Mesodermal cell (in vitro differentiated cells): ENCODE measurements at regions not wholly inside any gene's neighbourhood (a gene's known extent, or its start where the extent isn't known, plus 50 kb on each side); places are given as distances from the start of the nearest gene placed in this dataset.
A peak's percentile ranks its signal among the peaks of the same experiment; 100 is the strongest.

Experiments used
- H3K27ac ChIP-seq: 2 replicates; pipeline ENCODE4 v1.7.0; 2013; ENCODE audit warnings: mild to moderate bottlenecking, low read depth, low read length, moderate library complexity; ENCODE audit not compliant: severe bottlenecking
- H3K36me3 ChIP-seq: 2 replicates; pipeline ENCODE4 v1.7.1; 2013; ENCODE audit warnings: mild to moderate bottlenecking, low read length, moderate library complexity; ENCODE audit not compliant: control insufficient read depth, insufficient read depth
- H3K4me1 ChIP-seq: one replicate; pipeline ENCODE4 v1.7.1; 2013; ENCODE audit warnings: mild to moderate bottlenecking, low read length; ENCODE audit not compliant: insufficient read depth, control insufficient read depth, poor library complexity, severe bottlenecking
- H3K4me3 ChIP-seq: 2 replicates; pipeline ENCODE4 v1.7.0; 2013; ENCODE audit warnings: low read length, control low read depth, mild to moderate bottlenecking; ENCODE audit not compliant: insufficient read depth, poor library complexity, severe bottlenecking; ENCODE audit errors: extremely low read depth
- H3K9me3 ChIP-seq: 2 replicates; pipeline ENCODE4 v1.7.1; 2013; ENCODE audit warnings: mild to moderate bottlenecking, low read length, moderate library complexity; ENCODE audit not compliant: control insufficient read depth
- WGBS, 2 experiments: methylation state at CpG; one replicate each; pipeline ENCODE4 v1.1.5; 2013; ENCODE audit warnings: missing lambda C conversion rate in 2 of 2; ENCODE audit not compliant: insufficient coverage in 2 of 2; 5-methylcytosine and 5-hydroxymethylcytosine counted together

DNA sequence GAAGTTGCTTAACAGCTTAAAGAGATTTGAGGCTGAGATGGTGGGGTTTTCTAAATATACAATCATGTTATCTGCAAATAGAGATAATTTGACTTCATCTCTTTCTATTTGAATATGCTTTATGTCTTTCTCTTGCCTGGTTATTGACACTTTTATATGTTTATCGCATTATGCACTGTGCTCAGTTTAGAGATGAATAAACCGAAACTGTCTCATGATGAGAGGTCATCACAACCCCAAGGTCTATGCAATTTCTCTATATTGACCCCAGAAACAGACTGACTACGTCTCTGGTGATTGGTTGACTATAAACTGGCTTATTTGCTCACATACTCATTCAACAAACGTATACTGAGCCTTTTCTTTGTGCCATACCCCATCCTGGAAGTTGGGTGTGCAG, 117.9 kb upstream of the NRIP1 start:
- no peaks in the 10 kb centered on the region for H3K4me1 ChIP-seq
- WGBS, 2 experiments: 93 to 95% methylated on average over 3 of the region's 4 CpGs
- H3K9me3 ChIP-seq: no peaks in the 10 kb centered on the region
- H3K27ac ChIP-seq: no peak overlapping the region
- H3K4me3 ChIP-seq: no peak overlapping the region
- no peaks in the 10 kb centered on the region for H3K36me3 ChIP-seq

DNA sequence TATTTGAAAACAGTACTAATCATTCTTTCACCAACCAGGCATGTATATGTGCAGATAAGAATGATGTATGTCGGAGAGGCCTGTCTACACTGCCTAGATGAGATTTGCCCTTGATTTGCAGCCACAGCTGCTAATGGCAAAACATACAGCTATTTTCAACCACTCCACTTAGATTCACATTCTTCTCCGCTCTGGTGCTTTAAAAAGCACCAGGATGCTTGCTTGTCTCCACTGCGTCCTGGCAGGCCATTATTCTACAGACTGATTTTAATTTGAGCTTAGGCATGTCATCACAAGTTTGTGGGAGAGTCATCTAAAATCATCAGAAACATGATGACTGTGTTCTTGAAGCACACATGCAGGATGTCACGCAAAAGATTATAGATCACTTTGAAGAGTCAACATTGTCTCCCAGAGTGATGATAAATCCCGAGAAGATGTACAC, 119.0 kb upstream of the NRIP1 start:
- WGBS, 2 experiments: 89 to 97% methylated on average over 1 to 3 of the region's 5 CpGs
- H3K36me3 ChIP-seq: no peaks in the 10 kb centered on the region

DNA sequence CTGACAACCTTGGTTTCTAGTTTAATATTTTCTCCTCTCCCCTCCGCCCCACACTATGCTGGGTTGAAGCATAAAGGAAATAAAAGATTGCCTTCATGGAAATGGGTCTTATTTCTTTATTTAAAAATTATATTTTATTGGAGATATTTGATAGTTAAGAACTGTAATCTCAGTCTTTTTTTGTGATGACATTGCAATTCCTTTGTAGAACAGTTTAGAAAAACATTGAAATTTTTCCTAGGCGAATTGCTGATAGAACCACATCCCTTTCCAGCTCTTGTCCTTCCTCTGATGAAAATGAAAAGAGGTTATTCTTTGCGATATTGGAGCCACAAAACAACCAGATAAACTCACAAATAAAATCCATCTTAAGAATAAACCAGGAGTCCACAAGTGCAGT, 125.6 kb upstream of the NRIP1 start:
- Histone ChIP-seq H3K9me3 (no peaks in the 10 kb centered on the region), H3K4me1 (no peaks in the 10 kb centered on the region), H3K36me3 (no peaks in the 10 kb centered on the region), H3K27ac (no peak overlapping the region), H3K4me3 (no peak overlapping the region)
- WGBS, 2 experiments: no CpG with 5 or more reads among the region's 3 CpGs

More for the DNA sequence above, 119.0 kb upstream of the NRIP1 start:
- no peaks in the 10 kb centered on the region for H3K9me3 ChIP-seq
- no peak overlapping the region for H3K4me3 ChIP-seq
- H3K27ac ChIP-seq: no peak overlapping the region
- H3K4me1 ChIP-seq: no peaks in the 10 kb centered on the region

DNA sequence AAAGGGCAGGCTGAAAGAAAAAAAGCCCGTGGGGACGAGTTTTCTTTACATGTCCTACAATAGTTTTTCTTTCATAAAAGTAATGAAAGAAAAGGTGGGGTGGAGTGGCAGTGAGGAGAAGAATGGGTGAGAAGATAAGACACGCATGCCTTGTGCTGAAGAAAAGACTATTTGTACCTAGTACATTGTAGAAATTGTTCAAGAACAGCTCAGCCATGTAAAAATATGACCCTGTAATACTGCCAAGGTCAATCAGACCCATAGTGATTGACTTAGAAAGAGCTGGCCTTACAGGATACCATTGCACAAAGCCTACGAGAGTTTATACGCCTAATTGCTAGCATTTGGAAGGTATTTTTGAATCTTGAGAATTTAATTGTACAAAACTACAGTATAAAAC, 126.0 kb upstream of the NRIP1 start:
- 100% methylated on average over 1 of the region's 5 CpGs for WGBS, 2 experiments

DNA sequence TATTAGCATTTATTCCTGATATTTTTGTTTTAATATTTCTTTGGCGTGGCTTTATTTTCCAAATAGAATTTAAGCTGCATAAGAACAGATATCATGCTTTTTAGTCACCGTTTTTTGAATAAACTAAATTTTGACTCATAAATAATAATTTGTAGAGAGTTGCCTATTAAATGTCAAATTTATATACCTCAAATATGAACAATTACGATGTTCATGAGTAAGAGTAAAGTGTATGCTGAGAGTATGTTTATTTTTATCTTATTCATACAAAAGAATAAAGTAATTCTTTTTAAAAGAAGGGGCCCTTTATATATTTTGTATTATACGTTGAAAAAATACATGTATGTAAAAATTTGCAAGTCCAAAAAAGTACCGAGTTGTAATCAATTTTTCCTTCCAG, 126.5 kb upstream of the NRIP1 start:
- no peaks in the 10 kb centered on the region for H3K9me3 ChIP-seq
- no peak overlapping the region for H3K27ac ChIP-seq
- H3K4me1 ChIP-seq: no peaks in the 10 kb centered on the region
- H3K36me3 ChIP-seq: no peaks in the 10 kb centered on the region
- WGBS, 2 experiments: no CpG with 5 or more reads among the region's 5 CpGs
- H3K4me3 ChIP-seq: no peak overlapping the region

More for the DNA sequence above, 126.0 kb upstream of the NRIP1 start:
- Histone ChIP-seq H3K4me3 (no peak overlapping the region), H3K4me1 (no peaks in the 10 kb centered on the region), H3K27ac (no peak overlapping the region), H3K9me3 (no peaks in the 10 kb centered on the region), H3K36me3 (no peaks in the 10 kb centered on the region)

DNA sequence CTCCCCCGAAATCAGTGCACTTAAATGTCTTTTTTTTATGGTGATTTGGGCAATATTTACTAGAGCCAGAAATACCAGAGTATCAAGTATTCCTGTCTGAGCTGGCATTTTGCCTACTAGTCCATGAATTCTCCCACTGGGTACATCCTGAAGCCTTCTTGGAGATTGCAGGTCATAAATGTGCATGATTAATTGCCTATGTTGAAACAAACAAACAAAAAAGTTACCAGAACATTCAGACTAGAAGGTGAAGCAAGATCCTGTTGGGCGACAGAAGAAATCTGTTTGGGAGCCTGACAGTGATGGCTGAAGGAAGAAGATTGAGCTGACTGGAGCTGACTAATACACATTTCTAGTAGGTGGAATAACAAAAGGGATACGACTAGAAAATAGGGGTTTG, 127.4 kb upstream of the NRIP1 start:
- no peaks in the 10 kb centered on the region for H3K4me1 ChIP-seq
- no peak overlapping the region for H3K4me3 ChIP-seq
- no peaks in the 10 kb centered on the region for H3K36me3 ChIP-seq
- no peak overlapping the region for H3K27ac ChIP-seq
- H3K9me3 ChIP-seq: no peaks in the 10 kb centered on the region
- WGBS, 2 experiments: 100% methylated on average over 1 of the region's 3 CpGs; no CpG with 5 or more reads in 1 of the 2 experiments

DNA sequence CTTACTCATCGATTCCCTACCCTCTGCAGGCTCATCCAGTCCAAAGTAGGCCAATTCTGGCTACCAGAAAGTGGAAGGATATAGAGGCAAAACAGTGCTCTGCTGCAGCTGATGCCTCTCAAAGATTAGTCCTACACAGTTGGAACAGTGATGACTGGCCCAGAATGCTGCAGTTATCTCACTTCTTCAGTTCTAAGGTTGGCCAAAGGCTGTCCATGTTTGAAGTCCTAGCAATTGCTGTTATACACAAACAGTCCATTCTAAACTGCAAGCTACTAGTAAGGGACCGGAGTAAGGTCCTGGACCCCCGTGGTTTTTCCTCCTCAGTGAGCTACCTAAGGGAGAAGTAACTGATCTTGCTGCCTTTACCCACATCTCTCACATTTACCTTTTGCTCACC, 129.1 kb upstream of the NRIP1 start:
- 87 to 90% methylated on average over 3 of the region's 3 CpGs for WGBS, 2 experiments
- Histone ChIP-seq H3K27ac (no peak overlapping the region), H3K36me3 (no peaks in the 10 kb centered on the region), H3K9me3 (no peaks in the 10 kb centered on the region), H3K4me3 (no peak overlapping the region), H3K4me1 (no peaks in the 10 kb centered on the region)

DNA sequence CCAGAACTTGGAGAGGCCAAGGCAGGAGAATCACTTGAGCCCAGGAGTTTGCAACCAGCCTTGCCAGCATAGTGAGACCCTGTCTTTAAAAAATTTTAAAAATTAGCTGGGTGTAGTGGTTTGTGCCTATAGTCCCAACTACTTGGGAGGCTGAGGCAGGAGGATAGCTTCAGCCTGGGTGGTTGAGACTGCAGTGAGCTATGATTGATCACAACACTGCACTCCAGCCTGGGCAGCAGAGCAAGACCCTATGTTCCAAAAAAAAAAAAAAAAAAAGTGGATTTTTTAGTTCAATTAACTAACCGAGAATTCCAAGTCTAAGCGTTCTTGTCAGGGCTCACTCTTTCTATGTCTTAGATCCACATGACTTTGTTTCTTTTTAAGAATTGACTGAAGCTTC, 130.3 kb upstream of the NRIP1 start:
- Histone ChIP-seq H3K9me3 (no peaks in the 10 kb centered on the region), H3K4me1 (peaks cover 9% of the 10 kb centered on the region), H3K27ac (no peak overlapping the region), H3K36me3 (no peaks in the 10 kb centered on the region), H3K4me3 (no peak overlapping the region)
- 92% methylated on average over 2 of the region's 2 CpGs; no CpG with 5 or more reads in 1 of the 2 experiments for WGBS, 2 experiments

DNA sequence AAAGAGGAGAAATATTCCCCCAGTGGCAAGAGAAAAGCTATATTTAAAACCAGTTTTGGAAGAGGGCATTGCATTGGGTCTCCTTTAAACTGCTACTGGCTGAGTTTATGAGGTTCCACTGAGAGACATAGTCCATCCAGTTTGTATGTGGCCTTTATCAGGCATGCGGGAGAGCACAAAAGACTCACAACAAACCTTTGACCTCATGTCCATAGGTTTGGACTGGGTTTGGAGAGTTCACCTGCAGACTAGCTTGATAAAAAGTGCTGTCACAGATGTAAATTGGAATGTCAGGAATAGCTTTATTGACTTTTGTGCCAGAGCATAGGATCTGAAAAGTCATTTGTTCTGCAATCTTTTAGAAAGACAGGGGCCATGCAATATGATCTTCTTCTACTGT, 131.0 kb upstream of the NRIP1 start:
- peaks cover 10% of the 10 kb centered on the region for H3K4me1 ChIP-seq
- no peaks in the 10 kb centered on the region for H3K36me3 ChIP-seq
- H3K9me3 ChIP-seq: no peaks in the 10 kb centered on the region
- H3K4me3 ChIP-seq: no peak overlapping the region
- WGBS, 2 experiments: 100% methylated on average over 1 of the region's 1 CpG; no CpG with 5 or more reads in 1 of the 2 experiments
- H3K27ac ChIP-seq: no peak overlapping the region

DNA sequence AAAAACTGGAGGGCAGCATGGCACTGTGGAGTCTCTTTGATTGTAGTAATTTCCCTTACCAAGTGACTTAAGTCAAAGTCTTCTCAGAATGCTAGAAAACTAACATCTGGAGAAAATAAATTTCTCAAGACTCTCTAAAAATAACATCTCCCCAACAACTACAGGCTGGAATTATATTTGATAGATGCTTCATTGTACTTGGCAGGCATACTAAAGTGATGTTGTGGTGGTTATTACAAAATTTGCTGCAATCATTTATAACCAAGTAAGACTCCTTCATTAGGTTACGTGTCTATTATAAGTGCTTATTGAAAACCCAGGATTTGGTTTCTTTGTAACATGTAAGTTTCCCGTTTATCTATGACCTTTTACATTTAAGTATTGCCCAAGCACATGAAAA, 132.9 kb upstream of the NRIP1 start:
- H3K36me3 ChIP-seq: no peaks in the 10 kb centered on the region
- no CpG with 5 or more reads among the region's 2 CpGs for WGBS, 2 experiments
- H3K9me3 ChIP-seq: no peaks in the 10 kb centered on the region
- no peak overlapping the region for H3K27ac ChIP-seq
- H3K4me3 ChIP-seq: no peak overlapping the region
- peaks cover 10% of the 10 kb centered on the region for H3K4me1 ChIP-seq

DNA sequence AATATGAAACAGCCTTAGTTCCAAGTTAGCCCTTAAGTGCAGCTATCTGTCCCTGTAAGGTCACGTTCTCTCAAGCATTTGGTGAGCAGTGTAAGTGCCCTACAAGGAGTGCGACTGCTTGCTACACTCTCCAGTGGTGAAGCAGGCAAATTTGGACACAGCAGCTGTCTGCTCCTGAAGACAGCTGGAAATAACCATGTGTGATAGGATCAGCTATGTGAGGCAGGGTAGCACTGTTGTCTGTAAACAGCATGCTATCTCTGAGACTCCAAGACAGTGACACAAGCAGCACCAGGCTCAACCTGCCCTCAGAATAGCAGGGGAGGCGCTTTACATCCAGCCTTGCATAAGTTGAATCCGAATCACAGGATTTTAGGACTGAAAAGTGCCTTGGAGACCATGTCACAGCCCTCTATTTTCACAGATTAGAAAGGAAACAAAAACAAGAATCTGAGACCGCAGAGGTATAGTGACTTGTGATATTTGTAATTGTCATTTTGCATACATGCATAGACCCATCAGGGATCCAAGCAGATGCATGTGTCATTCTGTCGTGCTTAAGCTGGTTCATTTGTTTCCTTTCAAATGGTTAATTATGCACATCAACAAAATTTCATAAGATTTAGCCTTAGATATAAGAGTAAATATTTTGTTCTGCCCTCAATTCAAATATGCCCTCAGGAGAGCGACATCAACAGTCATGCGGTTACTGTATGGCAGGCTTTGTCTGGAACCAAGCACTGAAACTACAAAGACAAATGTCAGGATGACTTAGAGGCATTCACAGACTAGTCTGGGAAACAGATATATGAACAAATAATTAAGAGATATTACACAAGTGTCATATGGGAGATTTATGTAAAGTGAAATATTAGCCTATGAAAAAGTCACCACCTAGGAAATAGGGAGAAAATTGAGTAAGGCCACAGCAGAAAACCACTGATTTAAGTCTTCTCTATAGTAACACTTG, 134.9 kb upstream of the NRIP1 start:
- peak overlapping the region; percentile 70 for H3K27ac ChIP-seq
- no peaks in the 10 kb centered on the region for H3K36me3 ChIP-seq
- peaks cover 10% of the 10 kb centered on the region for H3K4me1 ChIP-seq
- no peaks in the 10 kb centered on the region for H3K9me3 ChIP-seq
- WGBS, 2 experiments: 70 to 85% methylated on average over 6 of the region's 8 CpGs
- no peak overlapping the region for H3K4me3 ChIP-seq
